Breast epithelium (tissue), 4 donors: ENCODE measurements at regions not wholly inside any gene's neighbourhood (a gene's known extent, or its start where the extent isn't known, plus 50 kb on each side); places are given as distances from the start of the nearest gene placed in this dataset.

Source experiments
- DNase-seq, 2 donors: peaks; one replicate each; pipeline ENCODE4 v3.0.0-alpha.2; 2019; ENCODE audit warnings: low spot score in 2 of 2
- H3K27ac ChIP-seq, 2 donors: fragments of 200-600 bp; sonication (generic) in 1 of 2; one replicate each; pipeline ENCODE4 v1.5.1; 2016 to 2019; ENCODE audit warnings: mild to moderate bottlenecking in 1 of 2
- H3K27me3 ChIP-seq, 2 donors: fragments of 200-600 bp; sonication (generic) in 1 of 2; one replicate each; pipeline versions ENCODE4 v1.5.1 to v1.6.0; 2017 to 2019; ENCODE audit warnings: control low read depth in 1 of 2, mild to moderate bottlenecking in 1 of 2
- H3K36me3 ChIP-seq: fragments of 200-600 bp; one replicate; pipeline ENCODE4 v1.5.1; 2019
- H3K4me1 ChIP-seq, 2 donors: fragments of 200-600 bp; sonication (generic); one replicate each; pipeline ENCODE4 v1.5.1; 2016 to 2019; ENCODE audit warnings: control low read depth in 1 of 2
- H3K4me3 ChIP-seq, 3 donors: fragments of 200-600 bp; sonication (generic); 1 replicate in 2 of 3; 2 replicates in 1 of 3; pipeline ENCODE4 v1.5.1; 2016 to 2019; ENCODE audit warnings: mild to moderate bottlenecking in 3 of 3, moderate library complexity in 2 of 3
- H3K9me3 ChIP-seq, 2 donors: fragments of 200-600 bp; sonication (generic) in 1 of 2; one replicate each; pipeline ENCODE4 v1.5.1; 2016 to 2019; ENCODE audit warnings: control low read depth in 1 of 2
- CTCF ChIP-seq, 3 donors: fragments of 450-650 bp; IDR thresholded peaks; one replicate each; pipeline ENCODE4 v1.5.1; 2016 to 2017; ENCODE audit warnings: antibody characterized with exemption in 3 of 3, mild to moderate bottlenecking in 3 of 3, moderate library complexity in 3 of 3
- POLR2A ChIP-seq: fragments of 450-650 bp; IDR thresholded peaks from one replicate; pipeline ENCODE4 v1.6.1; 2016; ENCODE audit warnings: antibody characterized with exemption, mild to moderate bottlenecking, moderate library complexity
- POLR2AphosphoS5 ChIP-seq, 3 donors: sonication (generic); formaldehyde crosslinking; IDR thresholded peaks; one replicate each; pipeline ENCODE4 v1.6.1; 2017; ENCODE audit warnings: antibody characterized with exemption in 3 of 3
- intact Hi-C: fragments of 100-400 bp; cut with DNase I; formaldehyde crosslinking; loops from one replicate; pipeline ENCODE4 v1.15.1; 2023; ENCODE audit warnings: low total_unique reads

GRCh38 chr12:127594351-127594970 is 672.5 kb upstream of the TMEM132C start:
- no peak for TF ChIP-seq POLR2A
- TF ChIP-seq POLR2AphosphoS5 (IDR thresholded peaks at IDR 0.05), result no peak
- no peak for TF ChIP-seq CTCF (IDR thresholded peaks at IDR 0.05)
- H3K27me3 ChIP-seq, result peaks cover 0 to 5% of the 10 kb centered on the region in 2 donors

DNA sequence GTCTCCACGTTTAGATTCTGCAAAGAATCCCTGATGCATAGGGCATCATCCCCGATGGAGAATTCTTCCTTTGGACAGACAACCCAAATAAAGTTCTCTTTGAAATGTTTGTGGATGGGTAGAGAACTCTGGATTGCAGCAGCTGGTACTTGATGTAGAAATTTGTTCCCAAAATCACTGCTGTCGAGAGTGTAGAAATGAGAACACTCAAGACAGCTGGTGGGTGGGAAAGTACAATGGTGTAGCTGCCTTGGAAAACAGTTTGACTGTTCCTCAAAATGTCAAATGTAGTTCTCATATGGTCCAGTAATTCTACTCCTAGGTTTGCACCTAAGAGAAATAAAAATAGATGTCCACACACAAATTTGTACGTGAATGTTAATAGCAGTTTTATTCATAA is 671.5 kb upstream of the TMEM132C start:
- no peak for DNase-seq
- H3K27ac ChIP-seq, result no peak overlapping the region
- intact Hi-C loops, result no loop called here
- no peaks in the 10 kb centered on the region for H3K9me3 ChIP-seq
- H3K4me1 ChIP-seq, result no peaks in the 10 kb centered on the region
- H3K36me3 ChIP-seq, result no peaks in the 10 kb centered on the region
- TF ChIP-seq POLR2AphosphoS5 (IDR thresholded peaks at IDR 0.05) (no peak), POLR2A (no peak), CTCF (IDR thresholded peaks at IDR 0.05) (no peak)
- H3K27me3 ChIP-seq, result no peaks in the 10 kb centered on the region
- no peak overlapping the region for H3K4me3 ChIP-seq

More at GRCh38 chr12:127594351-127594970, 672.5 kb upstream of the TMEM132C start:
- H3K27ac ChIP-seq, result no peak overlapping the region
- DNase-seq, result no peak
- intact Hi-C loops, result no loop called here
- no peaks in the 10 kb centered on the region for H3K9me3 ChIP-seq
- H3K36me3 ChIP-seq, result no peaks in the 10 kb centered on the region
- no peaks in the 10 kb centered on the region for H3K4me1 ChIP-seq
- no peak overlapping the region for H3K4me3 ChIP-seq

- Histone ChIP-seq H3K4me1 (no peaks in the 10 kb centered on the region), H3K27ac (no peak overlapping the region), H3K36me3 (no peaks in the 10 kb centered on the region), H3K27me3 (no peaks in the 10 kb centered on the region), H3K9me3 (no peaks in the 10 kb centered on the region), H3K4me3 (no peak overlapping the region)
- DNase-seq, result no peak
- TF ChIP-seq POLR2AphosphoS5 (IDR thresholded peaks at IDR 0.05) (no peak), POLR2A (no peak), CTCF (IDR thresholded peaks at IDR 0.05) (no peak)
- intact Hi-C loops, result no loop called here
These were observed 670.1 kb upstream of the TMEM132C start for GRCh38 chr12:127596891-127597290.

GRCh38 chr12:127599436-127599835 is 667.5 kb upstream of the TMEM132C start:
- no peaks in the 10 kb centered on the region for H3K9me3 ChIP-seq
- no peaks in the 10 kb centered on the region for H3K4me1 ChIP-seq
- intact Hi-C loops, result no loop called here
- no peak for TF ChIP-seq POLR2A
- no peak for TF ChIP-seq POLR2AphosphoS5 (IDR thresholded peaks at IDR 0.05)
- TF ChIP-seq CTCF (IDR thresholded peaks at IDR 0.05), result no peak
- H3K36me3 ChIP-seq, result no peaks in the 10 kb centered on the region
- no peak overlapping the region for H3K27ac ChIP-seq
- no peaks in the 10 kb centered on the region for H3K27me3 ChIP-seq
- H3K4me3 ChIP-seq, result no peak overlapping the region
- DNase-seq, result no peak

DNA sequence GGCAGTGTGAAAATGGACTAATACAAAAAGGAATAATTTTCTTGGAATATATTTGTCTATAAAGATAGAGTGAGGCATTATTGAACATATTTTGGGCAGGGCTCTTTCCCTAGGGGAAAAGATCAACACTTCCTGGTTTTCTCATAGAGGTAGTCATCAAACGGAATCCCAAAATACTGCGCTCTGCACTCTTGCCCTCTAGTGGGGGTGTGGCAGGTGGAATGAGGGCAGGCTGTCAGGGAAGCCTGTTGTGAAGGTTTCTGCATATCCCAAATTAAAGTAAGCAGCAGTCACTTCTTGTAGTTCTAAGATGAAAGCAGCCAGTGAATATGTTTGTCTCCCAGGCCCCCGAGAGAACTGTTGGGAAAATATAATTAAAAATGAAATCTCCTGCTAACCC is 666.8 kb upstream of the TMEM132C start:
- no peaks in the 10 kb centered on the region for H3K36me3 ChIP-seq
- no peaks in the 10 kb centered on the region for H3K4me1 ChIP-seq
- H3K27ac ChIP-seq, result no peak overlapping the region
- intact Hi-C loops, result no loop called here
- no peak for DNase-seq
- H3K4me3 ChIP-seq, result no peak overlapping the region
- no peaks in the 10 kb centered on the region for H3K27me3 ChIP-seq
- no peak for TF ChIP-seq CTCF (IDR thresholded peaks at IDR 0.05)
- no peak for TF ChIP-seq POLR2A
- TF ChIP-seq POLR2AphosphoS5 (IDR thresholded peaks at IDR 0.05), result no peak
- no peaks in the 10 kb centered on the region for H3K9me3 ChIP-seq
